ENCODE measurements at regions not wholly inside any gene's neighbourhood (a gene's known extent, or its start where the extent isn't known, plus 50 kb on each side); places are given as distances from the start of the nearest gene placed in this dataset.

DNA sequence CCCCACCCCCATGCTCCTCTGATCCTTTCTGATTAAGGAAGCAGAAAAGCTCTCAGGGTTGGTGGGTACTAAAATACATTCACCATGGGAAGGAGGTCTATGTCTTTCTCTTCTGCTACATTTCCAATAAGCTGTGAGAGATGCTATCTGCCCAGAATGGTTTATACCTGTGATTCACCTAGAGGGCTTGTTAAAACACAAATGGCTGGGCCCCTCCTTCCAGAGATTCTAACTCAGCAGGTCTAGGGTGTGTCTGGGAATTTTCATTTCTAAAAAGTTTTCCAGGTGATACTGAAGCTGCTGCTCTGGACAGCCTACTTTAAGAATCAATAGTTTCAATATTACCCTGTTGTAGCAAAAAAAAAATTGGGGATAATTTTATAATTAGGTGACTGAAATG lies 772.2 kb upstream of the ZEB2 start:
- TF ChIP-seq, protein P1, sequence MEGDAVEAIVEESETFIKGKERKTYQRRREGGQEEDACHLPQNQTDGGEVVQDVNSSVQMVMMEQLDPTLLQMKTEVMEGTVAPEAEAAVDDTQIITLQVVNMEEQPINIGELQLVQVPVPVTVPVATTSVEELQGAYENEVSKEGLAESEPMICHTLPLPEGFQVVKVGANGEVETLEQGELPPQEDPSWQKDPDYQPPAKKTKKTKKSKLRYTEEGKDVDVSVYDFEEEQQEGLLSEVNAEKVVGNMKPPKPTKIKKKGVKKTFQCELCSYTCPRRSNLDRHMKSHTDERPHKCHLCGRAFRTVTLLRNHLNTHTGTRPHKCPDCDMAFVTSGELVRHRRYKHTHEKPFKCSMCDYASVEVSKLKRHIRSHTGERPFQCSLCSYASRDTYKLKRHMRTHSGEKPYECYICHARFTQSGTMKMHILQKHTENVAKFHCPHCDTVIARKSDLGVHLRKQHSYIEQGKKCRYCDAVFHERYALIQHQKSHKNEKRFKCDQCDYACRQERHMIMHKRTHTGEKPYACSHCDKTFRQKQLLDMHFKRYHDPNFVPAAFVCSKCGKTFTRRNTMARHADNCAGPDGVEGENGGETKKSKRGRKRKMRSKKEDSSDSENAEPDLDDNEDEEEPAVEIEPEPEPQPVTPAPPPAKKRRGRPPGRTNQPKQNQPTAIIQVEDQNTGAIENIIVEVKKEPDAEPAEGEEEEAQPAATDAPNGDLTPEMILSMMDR (IDR thresholded peaks at IDR 0.05), result no peak
- TF ChIP-seq POLR2A (IDR thresholded peaks at IDR 0.05) (no peak), POLR2AphosphoS5 (IDR thresholded peaks at IDR 0.05) (no peak)
